ENCODE measurements at regions not wholly inside any gene's neighbourhood (a gene's known extent, or its start where the extent isn't known, plus 50 kb on each side); places are given as distances from the start of the nearest gene placed in this dataset.

DNA sequence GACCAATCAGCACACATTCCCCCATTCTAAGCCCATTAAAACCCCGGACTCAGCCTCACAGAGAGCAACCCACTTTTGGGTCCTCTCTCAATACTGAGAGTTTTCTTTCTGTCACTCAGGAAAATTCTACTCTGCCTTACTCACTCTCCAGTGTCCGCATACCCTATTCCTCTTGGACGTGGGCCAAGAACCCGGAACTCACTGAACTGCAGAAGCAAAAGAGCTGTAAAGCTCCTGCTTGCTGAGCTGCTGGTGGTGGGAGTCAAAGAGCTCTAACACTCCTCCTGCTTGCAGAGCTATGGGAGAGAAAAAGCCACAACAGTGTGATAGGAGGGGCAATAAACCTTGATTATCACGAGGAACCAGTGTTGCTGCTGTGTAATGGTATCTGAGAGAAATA lies 386.9 kb downstream of the POM121L12 start:
- H2BK5ac ChIP-seq (ENCODE audit: low read length), result no peak overlapping the region
- H3K9ac ChIP-seq (ENCODE audit: low read depth, low read length, poor library complexity), result no peak overlapping the region
- no peak overlapping the region for H2AK5ac ChIP-seq (ENCODE audit: low read depth, low read length)
- no CpG with 5 or more reads among the region's 5 CpGs for WGBS, 2 donors (ENCODE audit: extremely low coverage in 2 of 2, insufficient read length in 2 of 2, insufficient replicate concordance in 1 of 2)
- no peaks in the 10 kb centered on the region for H3K9me3 ChIP-seq (replicated peaks in 1 of 2; ENCODE audit: control insufficient read depth in 2 of 2, insufficient read depth in 1 of 2, low read depth in 1 of 2, low read length in 2 of 2)
- H3K79me1 ChIP-seq (ENCODE audit: low read depth, low read length), result no peaks in the 10 kb centered on the region
- no peak overlapping the region for H2BK15ac ChIP-seq (ENCODE audit: low read length)
- no peak overlapping the region for H3K4me2 ChIP-seq (ENCODE audit: insufficient read depth, low read length, poor library complexity, severe bottlenecking)
- H3K27me3 ChIP-seq (ENCODE audit: control insufficient read depth in 3 of 3, insufficient read depth in 3 of 3, low read depth in 1 of 3, low read length in 3 of 3), result no peaks in the 10 kb centered on the region
- no peak overlapping the region for H4K91ac ChIP-seq (ENCODE audit: low read depth, low read length, poor library complexity)
- H3K36me3 ChIP-seq (replicated peaks in 1 of 2; ENCODE audit: control insufficient read depth in 2 of 2, insufficient read depth in 2 of 2, low read length in 2 of 2), result no peaks in the 10 kb centered on the region
- no peak overlapping the region for H3K18ac ChIP-seq (ENCODE audit: low read length)
- no peak overlapping the region for H4K8ac ChIP-seq (ENCODE audit: low read depth, low read length)
- H3K27ac ChIP-seq (replicated peaks; ENCODE audit: low read length), result no peak overlapping the region
- H2AFZ ChIP-seq (ENCODE audit: low read length), result no peak overlapping the region
- no peak overlapping the region for H2BK120ac ChIP-seq (ENCODE audit: low read depth, low read length)
- no peak overlapping the region for H3K23ac ChIP-seq (ENCODE audit: low read depth, low read length, poor library complexity)
- H3K4ac ChIP-seq (ENCODE audit: low read length), result no peak overlapping the region
- no peak for DNase-seq (ENCODE audit: low spot score)
- no peak overlapping the region for H3K4me3 ChIP-seq (ENCODE audit: low read length in 2 of 2)
- no peak overlapping the region for H3K14ac ChIP-seq (ENCODE audit: low read length)
- H2BK12ac ChIP-seq (ENCODE audit: low read length), result no peak overlapping the region
- peaks cover 0 to 2% of the 10 kb centered on the region in 2 donors for H3K4me1 ChIP-seq (ENCODE audit: control insufficient read depth in 2 of 2, insufficient read depth in 1 of 2, low read depth in 1 of 2, low read length in 2 of 2)

DNA sequence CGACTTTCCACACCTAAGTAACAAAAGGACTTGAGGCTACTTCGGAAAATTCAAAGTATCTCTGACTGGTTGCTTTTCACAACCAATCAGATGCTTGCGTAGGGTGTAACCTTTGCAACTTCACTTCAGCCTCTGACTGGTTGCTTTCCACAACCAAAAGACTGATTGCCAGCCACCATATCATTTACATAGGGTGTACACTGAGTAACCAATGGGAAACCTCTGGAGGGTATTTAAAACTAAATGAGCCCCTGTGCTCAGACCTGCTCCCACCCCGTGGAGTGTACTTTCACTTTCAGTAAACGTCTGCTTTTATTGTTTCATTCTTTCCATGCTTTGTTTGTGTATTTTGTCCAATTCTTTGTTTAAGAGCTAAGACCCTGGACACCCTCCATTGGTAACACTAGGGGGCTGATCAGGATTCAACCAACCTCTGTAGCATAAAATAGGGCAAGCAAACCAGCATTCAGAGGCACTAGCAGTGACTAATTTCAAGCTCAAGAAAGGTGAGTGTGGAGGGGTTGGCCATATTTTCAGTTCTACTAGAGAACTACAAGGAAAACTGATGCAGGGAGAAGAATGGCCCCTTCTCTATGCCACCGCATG lies 390.8 kb downstream of the POM121L12 start:
- Histone ChIP-seq H4K91ac (ENCODE audit: low read depth, low read length, poor library complexity) (no peak overlapping the region), H3K18ac (ENCODE audit: low read length) (no peak overlapping the region), H3K4me2 (ENCODE audit: insufficient read depth, low read length, poor library complexity, severe bottlenecking) (no peak overlapping the region), H2AK5ac (ENCODE audit: low read depth, low read length) (no peak overlapping the region), H2BK120ac (ENCODE audit: low read depth, low read length) (no peak overlapping the region), H3K23ac (ENCODE audit: low read depth, low read length, poor library complexity) (no peak overlapping the region), H3K4ac (ENCODE audit: low read length) (no peak overlapping the region), H3K27ac (replicated peaks; ENCODE audit: low read length) (no peak overlapping the region), H3K9ac (ENCODE audit: low read depth, low read length, poor library complexity) (no peak overlapping the region), H3K9me3 (replicated peaks in 1 of 2; ENCODE audit: control insufficient read depth in 2 of 2, insufficient read depth in 1 of 2, low read depth in 1 of 2, low read length in 2 of 2) (no peaks in the 10 kb centered on the region), H3K27me3 (ENCODE audit: control insufficient read depth in 3 of 3, insufficient read depth in 3 of 3, low read depth in 1 of 3, low read length in 3 of 3) (no peaks in the 10 kb centered on the region), H4K8ac (ENCODE audit: low read depth, low read length) (no peak overlapping the region), H2BK5ac (ENCODE audit: low read length) (no peak overlapping the region), H2BK12ac (ENCODE audit: low read length) (no peak overlapping the region), H2BK15ac (ENCODE audit: low read length) (no peak overlapping the region), H3K79me1 (ENCODE audit: low read depth, low read length) (no peaks in the 10 kb centered on the region), H3K36me3 (replicated peaks in 1 of 2; ENCODE audit: control insufficient read depth in 2 of 2, insufficient read depth in 2 of 2, low read length in 2 of 2) (no peaks in the 10 kb centered on the region), H3K4me1 (ENCODE audit: control insufficient read depth in 2 of 2, insufficient read depth in 1 of 2, low read depth in 1 of 2, low read length in 2 of 2) (peaks cover 0 to 2% of the 10 kb centered on the region in 2 donors), H3K4me3 (ENCODE audit: low read length in 2 of 2) (no peak overlapping the region), H3K14ac (ENCODE audit: low read length) (no peak overlapping the region), H2AFZ (ENCODE audit: low read length) (peak overlapping the region; percentile 81)
- DNase-seq (ENCODE audit: low spot score), result peak; percentile 3
- WGBS, 2 donors (ENCODE audit: extremely low coverage in 2 of 2, insufficient read length in 2 of 2, insufficient replicate concordance in 1 of 2), result no CpG with 5 or more reads among the region's 6 CpGs

DNA sequence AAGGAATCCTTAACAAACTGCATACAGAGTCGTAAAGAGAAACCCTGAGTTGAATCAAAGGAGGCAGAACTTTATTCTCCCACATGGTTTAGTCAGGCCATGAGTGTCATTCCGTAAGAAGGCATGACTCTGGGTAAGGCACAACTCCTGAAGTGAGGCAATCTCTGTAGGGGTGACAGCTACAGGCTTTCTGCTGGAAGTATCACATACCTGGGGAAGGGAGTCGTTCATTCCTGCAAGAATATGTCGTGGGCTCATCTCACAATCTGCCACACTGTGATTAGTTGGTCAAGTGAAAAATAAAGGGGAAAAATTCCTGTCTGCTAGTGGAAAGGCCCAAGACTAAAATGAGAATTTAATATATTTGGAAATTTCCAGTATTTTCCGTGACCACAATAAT lies 392.6 kb downstream of the POM121L12 start:
- H2BK15ac ChIP-seq (ENCODE audit: low read length), result no peak overlapping the region
- H3K36me3 ChIP-seq (replicated peaks in 1 of 2; ENCODE audit: control insufficient read depth in 2 of 2, insufficient read depth in 2 of 2, low read length in 2 of 2), result no peaks in the 10 kb centered on the region
- DNase-seq (ENCODE audit: low spot score), result no peak
- H4K8ac ChIP-seq (ENCODE audit: low read depth, low read length), result no peak overlapping the region
- H2BK12ac ChIP-seq (ENCODE audit: low read length), result no peak overlapping the region
- no peak overlapping the region for H3K4me3 ChIP-seq (ENCODE audit: low read length in 2 of 2)
- no peak overlapping the region for H3K18ac ChIP-seq (ENCODE audit: low read length)
- H4K91ac ChIP-seq (ENCODE audit: low read depth, low read length, poor library complexity), result no peak overlapping the region
- H2AFZ ChIP-seq (ENCODE audit: low read length), result no peak overlapping the region
- no peaks in the 10 kb centered on the region for H3K79me1 ChIP-seq (ENCODE audit: low read depth, low read length)
- H3K27ac ChIP-seq (replicated peaks; ENCODE audit: low read length), result no peak overlapping the region
- no peak overlapping the region for H3K14ac ChIP-seq (ENCODE audit: low read length)
- H2BK120ac ChIP-seq (ENCODE audit: low read depth, low read length), result no peak overlapping the region
- no peaks in the 10 kb centered on the region for H3K27me3 ChIP-seq (ENCODE audit: control insufficient read depth in 3 of 3, insufficient read depth in 3 of 3, low read depth in 1 of 3, low read length in 3 of 3)
- H2AK5ac ChIP-seq (ENCODE audit: low read depth, low read length), result no peak overlapping the region
- H3K23ac ChIP-seq (ENCODE audit: low read depth, low read length, poor library complexity), result no peak overlapping the region
- peaks cover 0 to 2% of the 10 kb centered on the region in 2 donors for H3K4me1 ChIP-seq (ENCODE audit: control insufficient read depth in 2 of 2, insufficient read depth in 1 of 2, low read depth in 1 of 2, low read length in 2 of 2)
- H3K4me2 ChIP-seq (ENCODE audit: insufficient read depth, low read length, poor library complexity, severe bottlenecking), result no peak overlapping the region
- H3K9ac ChIP-seq (ENCODE audit: low read depth, low read length, poor library complexity), result no peak overlapping the region
- H3K4ac ChIP-seq (ENCODE audit: low read length), result no peak overlapping the region
- no peak overlapping the region for H2BK5ac ChIP-seq (ENCODE audit: low read length)
- no peaks in the 10 kb centered on the region for H3K9me3 ChIP-seq (replicated peaks in 1 of 2; ENCODE audit: control insufficient read depth in 2 of 2, insufficient read depth in 1 of 2, low read depth in 1 of 2, low read length in 2 of 2)
- WGBS, 2 donors (ENCODE audit: extremely low coverage in 2 of 2, insufficient read length in 2 of 2, insufficient replicate concordance in 1 of 2), result no CpG with 5 or more reads among the region's 5 CpGs

DNA sequence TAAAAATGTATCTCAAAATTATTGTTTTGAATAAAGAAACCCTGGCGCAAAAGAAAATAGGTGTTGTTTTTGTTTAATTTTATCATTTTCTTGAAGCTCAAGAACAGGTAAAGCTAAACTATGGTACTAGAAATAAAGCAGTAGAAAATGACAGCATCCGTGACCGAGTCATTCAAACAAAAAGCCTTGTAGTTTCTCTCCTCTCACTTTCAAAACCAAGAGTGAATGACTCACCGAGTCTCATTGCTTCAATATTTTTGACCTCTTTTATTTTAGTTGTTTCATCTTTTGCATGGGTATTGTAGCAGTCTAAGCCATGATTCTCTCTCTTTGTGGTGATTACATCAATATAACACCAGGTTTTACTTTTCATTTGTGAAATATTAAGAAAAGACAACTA lies 396.5 kb downstream of the POM121L12 start:
- H3K4ac ChIP-seq (ENCODE audit: low read length), result no peak overlapping the region
- no peak for DNase-seq (ENCODE audit: low spot score)
- no peaks in the 10 kb centered on the region for H3K36me3 ChIP-seq (replicated peaks in 1 of 2; ENCODE audit: control insufficient read depth in 2 of 2, insufficient read depth in 2 of 2, low read length in 2 of 2)
- no peak overlapping the region for H2BK12ac ChIP-seq (ENCODE audit: low read length)
- H3K9me3 ChIP-seq (replicated peaks in 1 of 2; ENCODE audit: control insufficient read depth in 2 of 2, insufficient read depth in 1 of 2, low read depth in 1 of 2, low read length in 2 of 2), result no peaks in the 10 kb centered on the region
- no peak overlapping the region for H2AFZ ChIP-seq (ENCODE audit: low read length)
- no peak overlapping the region for H3K4me2 ChIP-seq (ENCODE audit: insufficient read depth, low read length, poor library complexity, severe bottlenecking)
- no peak overlapping the region for H3K14ac ChIP-seq (ENCODE audit: low read length)
- WGBS, 2 donors (ENCODE audit: extremely low coverage in 2 of 2, insufficient read length in 2 of 2, insufficient replicate concordance in 1 of 2), result no CpG with 5 or more reads among the region's 4 CpGs
- no peak overlapping the region for H4K91ac ChIP-seq (ENCODE audit: low read depth, low read length, poor library complexity)
- H3K9ac ChIP-seq (ENCODE audit: low read depth, low read length, poor library complexity), result no peak overlapping the region
- H4K8ac ChIP-seq (ENCODE audit: low read depth, low read length), result no peak overlapping the region
- no peak overlapping the region for H3K18ac ChIP-seq (ENCODE audit: low read length)
- H2AK5ac ChIP-seq (ENCODE audit: low read depth, low read length), result no peak overlapping the region
- no peak overlapping the region for H3K27ac ChIP-seq (replicated peaks; ENCODE audit: low read length)
- no peaks in the 10 kb centered on the region for H3K4me1 ChIP-seq (ENCODE audit: control insufficient read depth in 2 of 2, insufficient read depth in 1 of 2, low read depth in 1 of 2, low read length in 2 of 2)
- H2BK5ac ChIP-seq (ENCODE audit: low read length), result no peak overlapping the region
- no peaks in the 10 kb centered on the region for H3K79me1 ChIP-seq (ENCODE audit: low read depth, low read length)
- H3K27me3 ChIP-seq (ENCODE audit: control insufficient read depth in 3 of 3, insufficient read depth in 3 of 3, low read depth in 1 of 3, low read length in 3 of 3), result no peaks in the 10 kb centered on the region
- H2BK15ac ChIP-seq (ENCODE audit: low read length), result no peak overlapping the region
- no peak overlapping the region for H3K4me3 ChIP-seq (ENCODE audit: low read length in 2 of 2)
- H2BK120ac ChIP-seq (ENCODE audit: low read depth, low read length), result no peak overlapping the region
- H3K23ac ChIP-seq (ENCODE audit: low read depth, low read length, poor library complexity), result no peak overlapping the region

Data from neuronal stem cell (in vitro differentiated cells).